ENCODE measurements at regions not wholly inside any gene's neighbourhood (a gene's known extent, or its start where the extent isn't known, plus 50 kb on each side); places are given as distances from the start of the nearest gene placed in this dataset.

DNA sequence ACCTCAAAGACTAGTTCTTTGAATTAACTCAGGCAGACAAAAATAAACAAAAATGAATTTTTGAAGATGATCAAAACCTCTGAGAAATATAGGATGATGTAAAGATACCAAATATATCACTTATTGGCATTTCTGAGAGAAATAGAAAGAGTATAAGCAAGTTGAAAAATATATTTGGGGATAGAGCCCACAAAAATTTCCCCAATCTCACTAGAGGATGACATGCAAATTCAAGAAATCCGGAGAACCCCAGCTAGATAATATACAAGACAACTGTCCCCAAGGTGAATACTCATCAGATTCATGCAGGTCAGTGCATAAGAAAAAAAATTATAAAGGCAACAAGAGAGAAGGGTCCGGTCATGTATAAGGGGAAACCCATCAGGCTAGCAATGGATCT, 129.1 kb downstream of the CXXC4 start:
- DNase-seq (ENCODE audit: insufficient read length, low spot score) = no peak
- TF ChIP-seq, protein P1, sequence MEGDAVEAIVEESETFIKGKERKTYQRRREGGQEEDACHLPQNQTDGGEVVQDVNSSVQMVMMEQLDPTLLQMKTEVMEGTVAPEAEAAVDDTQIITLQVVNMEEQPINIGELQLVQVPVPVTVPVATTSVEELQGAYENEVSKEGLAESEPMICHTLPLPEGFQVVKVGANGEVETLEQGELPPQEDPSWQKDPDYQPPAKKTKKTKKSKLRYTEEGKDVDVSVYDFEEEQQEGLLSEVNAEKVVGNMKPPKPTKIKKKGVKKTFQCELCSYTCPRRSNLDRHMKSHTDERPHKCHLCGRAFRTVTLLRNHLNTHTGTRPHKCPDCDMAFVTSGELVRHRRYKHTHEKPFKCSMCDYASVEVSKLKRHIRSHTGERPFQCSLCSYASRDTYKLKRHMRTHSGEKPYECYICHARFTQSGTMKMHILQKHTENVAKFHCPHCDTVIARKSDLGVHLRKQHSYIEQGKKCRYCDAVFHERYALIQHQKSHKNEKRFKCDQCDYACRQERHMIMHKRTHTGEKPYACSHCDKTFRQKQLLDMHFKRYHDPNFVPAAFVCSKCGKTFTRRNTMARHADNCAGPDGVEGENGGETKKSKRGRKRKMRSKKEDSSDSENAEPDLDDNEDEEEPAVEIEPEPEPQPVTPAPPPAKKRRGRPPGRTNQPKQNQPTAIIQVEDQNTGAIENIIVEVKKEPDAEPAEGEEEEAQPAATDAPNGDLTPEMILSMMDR (IDR thresholded peaks at IDR 0.05; ENCODE audit: insufficient read depth, missing control alignments) = no peak
- FAIRE-seq = no peak

DNA sequence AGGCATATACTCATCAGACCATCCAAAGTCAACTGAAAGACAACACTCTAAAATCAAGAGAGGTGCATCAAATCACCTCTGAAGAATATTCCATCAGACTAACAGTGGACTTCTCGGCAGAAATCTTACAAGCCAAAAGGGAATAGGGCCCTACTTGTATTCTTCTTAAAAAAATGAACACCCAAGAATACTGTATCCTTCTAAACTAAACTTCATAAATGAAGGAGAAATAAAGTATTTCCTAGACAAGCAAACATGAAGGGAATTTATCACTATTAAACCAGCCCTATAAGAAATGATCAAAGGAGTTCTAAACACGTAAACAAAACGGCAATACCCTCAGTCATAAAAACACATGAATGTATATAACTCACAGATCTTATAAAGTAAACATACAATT, 141.2 kb downstream of the CXXC4 start:
- TF ChIP-seq, protein P1 (IDR thresholded peaks at IDR 0.05; ENCODE audit: insufficient read depth, missing control alignments) = no peak
- FAIRE-seq (no peak), DNase-seq (ENCODE audit: insufficient read length, low spot score) (no peak)

DNA sequence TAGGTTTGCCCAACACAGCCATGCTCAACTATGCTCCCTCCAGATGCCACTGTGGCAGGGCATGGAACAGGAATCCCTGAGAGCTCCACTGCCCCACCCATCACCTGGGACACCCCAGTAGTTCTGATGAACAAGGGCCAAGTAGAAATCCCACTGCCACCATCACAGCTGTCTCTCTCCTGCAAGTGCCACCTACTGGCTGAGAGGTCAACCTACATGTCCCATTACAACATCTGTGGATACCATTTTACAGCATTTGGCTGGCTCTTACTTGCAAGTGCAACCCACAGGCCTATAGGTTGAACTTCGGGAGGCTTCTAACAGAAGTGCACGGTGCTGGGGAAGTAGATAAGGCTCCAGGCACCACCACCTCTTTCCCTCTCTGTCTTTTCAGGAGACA, 142.5 kb downstream of the CXXC4 start:
- TF ChIP-seq, protein P1 (IDR thresholded peaks at IDR 0.05; ENCODE audit: insufficient read depth, missing control alignments) = no peak
- FAIRE-seq = no peak
- DNase-seq (ENCODE audit: insufficient read length, low spot score) = no peak

DNA sequence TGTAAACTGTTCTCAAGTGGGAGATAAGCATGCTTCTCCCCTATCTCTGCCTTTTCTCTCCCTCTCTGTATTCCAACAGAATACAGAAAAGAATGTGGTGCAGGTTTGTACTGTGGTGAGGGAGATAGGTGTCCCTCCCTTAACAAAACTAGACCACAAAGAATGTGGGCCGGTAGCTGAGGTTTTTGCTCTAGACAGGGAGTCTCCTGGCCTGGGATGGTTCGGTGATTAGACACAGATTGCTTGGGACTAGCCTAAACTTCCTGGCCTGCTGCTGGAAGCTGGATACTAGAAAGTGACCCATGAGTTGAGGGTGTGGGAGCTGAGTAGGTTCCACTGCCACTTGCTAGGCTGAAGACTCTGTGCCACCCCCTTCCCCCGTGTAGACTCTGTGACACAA, 143.0 kb downstream of the CXXC4 start:
- TF ChIP-seq, protein P1 (IDR thresholded peaks at IDR 0.05; ENCODE audit: insufficient read depth, missing control alignments) = no peak
- FAIRE-seq = no peak
- DNase-seq (ENCODE audit: insufficient read length, low spot score) = no peak

DNA sequence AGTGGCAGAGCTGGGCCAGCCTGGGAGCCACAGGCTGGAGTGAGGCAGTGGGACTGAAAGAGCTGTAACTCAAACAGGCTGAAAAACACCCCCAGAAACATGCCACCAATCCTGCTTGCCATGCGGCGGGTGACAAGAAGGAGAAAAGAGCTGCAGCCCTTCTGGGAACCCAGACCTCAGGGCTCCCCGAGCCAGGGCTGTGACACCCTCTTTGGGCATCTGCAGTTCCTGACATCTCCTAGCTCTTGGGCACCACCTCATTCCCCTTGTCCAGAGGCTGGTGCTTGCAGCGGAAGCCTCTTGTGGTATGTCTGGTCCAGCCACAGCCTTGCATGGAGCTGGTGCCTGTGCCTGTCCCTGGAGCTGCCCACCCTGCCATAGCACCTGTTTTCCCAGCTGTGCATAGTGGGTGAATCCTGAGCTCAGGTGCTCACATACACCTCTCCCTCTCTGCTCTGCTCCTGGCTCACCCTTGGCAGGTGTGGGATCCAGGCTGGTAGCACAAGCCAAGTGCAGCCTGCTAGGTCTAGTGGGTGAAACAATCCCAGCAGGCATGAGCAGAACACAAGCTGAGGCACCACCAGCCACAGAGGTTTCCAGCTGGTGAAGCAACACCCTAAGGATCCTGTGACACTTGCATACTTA, 149.0 kb downstream of the CXXC4 start:
- FAIRE-seq = no peak
- DNase-seq (ENCODE audit: insufficient read length, low spot score) = no peak
- TF ChIP-seq, protein P1 (IDR thresholded peaks at IDR 0.05; ENCODE audit: insufficient read depth, missing control alignments) = no peak

DNA sequence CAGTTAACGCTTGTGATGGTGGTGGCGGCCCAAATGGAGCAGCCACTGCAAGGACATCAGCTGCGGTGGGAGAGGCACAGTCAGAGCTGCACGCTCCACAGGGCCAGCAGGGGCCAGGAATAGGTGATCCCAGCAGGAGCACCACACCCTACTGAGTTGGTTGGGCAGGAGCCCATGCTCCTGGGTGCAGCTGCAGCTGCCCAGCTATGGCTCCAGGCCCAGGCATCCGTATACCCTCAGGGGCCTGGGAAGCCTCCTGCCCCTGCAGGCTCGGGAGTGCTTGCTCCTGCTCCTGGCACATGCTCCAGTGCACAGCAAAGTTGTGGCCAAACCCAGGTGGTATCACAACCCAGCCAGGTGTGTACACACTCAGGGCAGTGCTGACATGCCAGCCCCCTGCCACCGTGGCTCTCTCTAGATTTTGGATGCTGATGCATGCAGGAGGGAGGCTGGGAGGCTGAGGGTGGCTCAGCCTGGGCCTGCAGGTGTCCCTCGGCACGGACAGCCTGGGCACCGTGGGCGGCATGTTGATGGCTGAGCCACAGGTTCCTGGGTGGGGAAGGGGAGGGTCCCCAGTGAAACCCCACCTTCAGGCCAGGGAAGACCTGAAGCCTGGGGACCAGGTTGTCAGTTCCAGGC, 150.2 kb downstream of the CXXC4 start:
- no peak for DNase-seq (ENCODE audit: insufficient read length, low spot score)
- TF ChIP-seq, protein P1 (IDR thresholded peaks at IDR 0.05; ENCODE audit: insufficient read depth, missing control alignments) = no peak
- FAIRE-seq = no peak

DNA sequence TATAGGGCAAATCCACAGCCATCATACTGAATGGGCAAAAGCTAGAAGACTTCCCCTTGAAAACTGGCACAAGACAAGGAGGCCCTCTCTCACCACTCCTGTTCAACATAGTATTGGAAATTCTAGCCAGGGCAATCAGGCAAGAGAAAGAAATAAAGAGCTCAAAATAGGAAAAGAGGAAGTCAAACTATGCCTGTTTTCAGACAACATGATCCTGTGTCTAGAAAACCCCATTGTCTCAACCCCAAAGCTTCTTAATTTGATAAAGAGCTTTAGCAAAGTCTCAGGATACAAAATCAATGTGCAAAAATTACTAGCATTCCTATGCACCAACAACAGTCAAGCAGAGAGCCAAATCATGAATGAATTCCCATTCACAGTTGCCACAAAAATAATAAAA, 160.3 kb downstream of the CXXC4 start:
- no peak for FAIRE-seq
- DNase-seq (ENCODE audit: insufficient read length, low spot score) = no peak
- TF ChIP-seq, protein P1 (IDR thresholded peaks at IDR 0.05; ENCODE audit: insufficient read depth, missing control alignments) = no peak

Measured in D721Med (cell line).